DMS 273 treated with DMSO at 0.1 percent for 48 hours (cell line): ENCODE measurements at regions not wholly inside any gene's neighbourhood (a gene's known extent, or its start where the extent isn't known, plus 50 kb on each side); places are given as distances from the start of the nearest gene placed in this dataset.
"Not testable (repeated sequence)": the region's sequence is repeated elsewhere in the genome, so short reads cannot be mapped to it uniquely, and the experiment has no call there.

Source experiments
- DNase-seq: peaks from one replicate; lab custom pipeline; 2025; lab: John Stamatoyannopoulos, UW

DNA sequence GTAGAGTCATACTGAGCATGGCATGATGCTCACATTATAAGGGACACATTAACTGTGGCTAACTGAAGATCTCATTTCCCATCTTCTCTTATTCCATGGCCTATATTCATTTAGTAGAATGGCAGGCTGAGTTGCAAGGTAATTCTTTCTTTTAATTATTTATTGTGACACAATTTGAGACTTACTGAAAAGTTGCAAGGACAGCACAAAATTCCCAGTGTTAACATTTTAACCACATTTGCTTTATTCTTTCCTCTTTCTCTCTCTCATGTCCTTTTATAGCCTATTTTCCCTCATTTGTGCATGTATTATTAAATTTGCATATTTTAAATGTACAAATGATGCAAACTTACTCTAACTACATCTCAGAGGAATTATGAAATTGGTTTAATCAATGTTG is 366.1 kb upstream of the RPS23 start:
- DNase-seq, result no peak

DNA sequence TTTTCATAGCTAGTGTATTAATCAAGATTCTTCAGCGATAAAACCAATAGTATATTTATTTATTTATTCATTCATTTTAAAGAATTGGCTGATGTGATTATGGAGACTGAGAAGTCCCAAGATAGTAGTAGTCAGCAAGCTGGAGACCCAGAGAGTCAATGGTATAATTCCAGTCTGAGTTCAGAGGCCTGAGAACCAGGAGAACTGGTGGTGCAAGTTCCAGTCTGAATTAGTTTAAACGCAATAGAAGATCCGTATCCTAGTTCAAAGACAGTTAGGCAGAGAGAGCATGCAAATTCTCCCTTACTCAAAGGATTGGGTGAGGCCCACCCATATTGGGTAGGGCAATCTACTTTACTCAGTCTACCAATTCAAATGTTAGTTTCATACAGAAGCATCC is 364.2 kb upstream of the RPS23 start:
- no peak for DNase-seq

DNA sequence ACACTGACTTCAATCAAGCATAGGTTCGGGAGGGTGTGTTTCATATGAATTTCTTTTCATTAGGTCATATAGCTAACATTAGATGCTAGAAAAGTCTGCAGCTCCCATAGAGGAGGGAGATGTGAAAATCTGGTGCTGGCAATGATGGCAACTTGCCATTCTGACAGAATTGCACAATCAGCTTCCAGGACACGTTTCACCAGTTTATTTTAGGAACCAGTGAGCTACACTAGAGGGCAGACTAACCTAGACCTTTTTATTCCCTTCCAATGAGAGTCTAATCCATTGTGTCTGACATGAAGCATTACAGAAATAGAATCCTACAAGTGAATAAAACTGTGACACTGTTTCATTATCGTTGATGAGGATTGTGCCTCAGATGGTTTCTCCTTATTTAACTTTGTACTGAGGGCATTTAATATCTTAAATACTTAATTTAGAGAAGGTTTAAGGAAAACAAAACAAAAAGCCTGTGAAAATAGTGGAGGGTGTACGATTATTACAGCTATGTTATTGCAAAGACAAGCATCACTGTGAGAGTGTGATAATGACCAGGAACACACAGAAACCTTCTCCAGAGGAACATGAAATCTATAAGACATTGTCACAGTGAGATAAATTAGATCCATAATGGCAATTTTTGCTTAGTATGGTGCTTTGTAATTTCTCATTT is 363.3 kb upstream of the RPS23 start:
- DNase-seq, result peak; percentile 24

DNA sequence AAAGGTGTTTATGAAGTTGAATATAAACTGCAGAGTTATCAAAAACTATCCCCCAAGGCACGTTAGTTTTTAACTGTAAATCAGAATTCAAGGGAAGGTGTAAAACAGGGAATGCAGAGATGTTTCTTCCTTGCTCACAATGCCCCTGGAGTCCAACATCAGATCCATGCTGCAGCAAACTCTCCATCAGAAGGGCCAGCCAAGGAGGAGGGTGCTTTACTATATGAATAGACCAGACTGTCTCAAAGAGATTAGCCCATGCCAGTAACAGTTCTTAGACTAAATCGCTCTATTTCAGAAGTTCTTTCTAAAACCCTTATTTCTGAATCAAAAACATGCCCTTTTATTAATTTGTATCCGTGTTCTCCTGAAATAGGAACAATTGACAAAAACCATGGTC is 362.8 kb upstream of the RPS23 start:
- DNase-seq, result no peak

DNA sequence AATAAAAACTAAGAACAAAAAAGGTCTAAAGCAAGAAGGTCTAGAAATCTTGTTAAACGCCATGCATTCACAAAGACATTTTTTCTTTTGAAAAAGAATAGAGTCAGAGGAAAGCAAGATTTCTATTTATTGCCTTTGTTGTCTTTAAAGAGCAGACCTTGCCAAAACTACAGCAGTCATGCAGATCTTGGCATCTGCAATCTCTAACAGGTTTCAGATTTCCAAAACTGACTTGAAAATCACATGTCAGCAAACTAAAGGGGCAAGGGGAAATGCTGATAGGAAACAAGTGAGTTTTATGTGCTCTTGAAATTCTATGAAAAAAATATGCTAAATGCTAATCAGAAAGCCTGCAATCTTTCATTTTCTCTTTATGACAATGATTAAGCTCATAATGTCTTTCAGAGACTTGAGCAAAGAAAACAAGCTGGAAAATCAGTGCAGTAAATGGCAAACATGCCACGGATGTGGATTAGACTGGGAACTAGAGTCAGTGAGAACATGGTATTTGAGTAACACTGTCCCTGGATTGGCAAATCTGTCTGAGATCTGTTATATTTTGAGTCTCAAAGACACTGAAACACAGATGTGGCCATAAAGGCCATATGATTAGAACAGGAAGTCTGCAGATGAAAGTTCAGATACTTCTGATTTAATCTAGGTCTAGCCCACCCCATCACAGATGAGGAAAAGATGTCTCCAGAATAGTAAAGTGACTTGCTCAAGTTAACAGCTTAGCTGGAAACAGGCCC is 361.4 kb upstream of the RPS23 start:
- DNase-seq, result no peak

DNA sequence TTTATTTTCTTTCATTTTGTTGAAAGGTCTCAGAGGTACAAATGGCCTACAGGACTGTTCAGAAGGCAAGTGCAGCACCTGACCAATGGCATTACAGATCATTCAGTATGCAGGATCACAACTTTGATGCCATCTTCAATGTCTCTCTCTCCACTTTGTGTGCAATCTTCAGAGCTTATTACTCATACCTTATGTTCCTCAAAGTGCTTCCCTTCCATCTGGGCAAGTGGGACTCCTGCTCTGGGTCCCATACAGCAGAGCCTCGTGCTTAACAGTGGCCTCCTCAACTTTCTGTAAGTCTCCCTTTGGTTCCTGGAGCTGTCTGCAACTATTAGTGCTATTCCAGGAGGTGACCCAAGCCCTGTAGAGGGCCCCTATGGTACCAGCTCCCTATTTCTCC is 358.4 kb upstream of the RPS23 start:
- no peak for DNase-seq

DNA sequence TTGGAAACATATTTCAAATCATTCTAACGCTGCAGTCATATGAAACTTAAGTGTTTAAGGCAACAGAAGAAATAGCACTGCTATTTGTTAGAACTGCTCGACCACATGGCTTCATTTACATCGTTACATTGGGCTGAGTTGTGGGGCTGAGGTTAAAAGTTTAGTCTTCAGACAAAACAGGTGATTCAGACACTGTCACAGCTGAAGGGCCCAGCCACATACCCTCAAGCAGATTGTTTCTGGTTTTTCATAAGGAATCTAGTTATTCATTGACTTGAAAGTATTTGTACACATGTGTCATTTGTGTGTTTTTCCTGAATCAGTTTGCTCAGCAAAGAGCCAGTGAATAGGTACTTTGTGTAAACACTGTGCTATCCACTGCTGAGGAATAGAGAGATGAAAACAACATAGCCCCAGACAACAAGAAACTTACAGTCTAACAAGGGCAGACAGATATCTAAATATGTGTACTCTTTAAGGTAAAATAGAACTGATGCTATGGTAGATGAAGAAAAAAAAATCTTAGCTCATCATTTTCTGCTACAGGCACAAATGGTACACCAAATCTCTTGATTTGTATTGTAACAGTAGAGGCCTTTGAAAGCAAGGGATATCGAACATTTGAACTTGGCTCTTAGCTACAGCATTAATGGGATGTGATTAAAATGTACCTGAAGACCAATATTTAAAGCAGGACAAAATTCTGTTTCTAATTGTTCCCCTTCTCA is 357.6 kb upstream of the RPS23 start:
- DNase-seq, result no peak

DNA sequence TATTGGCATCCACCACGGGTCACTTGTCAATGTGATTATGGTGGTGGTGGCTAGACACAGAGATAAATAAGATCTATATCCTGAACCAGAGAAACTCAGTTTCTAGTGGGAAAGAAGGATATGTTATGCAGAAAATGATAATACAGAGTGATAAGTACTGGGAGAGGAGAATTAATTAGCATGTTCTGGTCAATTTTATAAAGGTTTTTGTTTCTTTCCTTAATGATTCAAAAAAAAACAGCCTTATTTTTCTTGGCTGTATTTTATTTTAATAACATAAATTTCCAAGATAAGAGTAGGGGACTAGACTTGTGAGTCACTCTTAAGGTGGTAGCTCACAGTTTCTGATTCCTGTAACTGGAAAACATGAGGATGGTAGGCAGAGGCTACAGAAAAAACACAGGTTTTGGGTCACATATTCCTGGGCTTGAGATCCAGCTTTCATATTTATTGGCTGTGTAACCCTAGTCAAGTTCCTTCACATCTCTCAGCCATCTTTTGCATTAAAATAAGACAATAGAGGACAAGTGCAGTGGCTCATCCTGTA is 350.3 kb upstream of the RPS23 start:
- no peak for DNase-seq

DNA sequence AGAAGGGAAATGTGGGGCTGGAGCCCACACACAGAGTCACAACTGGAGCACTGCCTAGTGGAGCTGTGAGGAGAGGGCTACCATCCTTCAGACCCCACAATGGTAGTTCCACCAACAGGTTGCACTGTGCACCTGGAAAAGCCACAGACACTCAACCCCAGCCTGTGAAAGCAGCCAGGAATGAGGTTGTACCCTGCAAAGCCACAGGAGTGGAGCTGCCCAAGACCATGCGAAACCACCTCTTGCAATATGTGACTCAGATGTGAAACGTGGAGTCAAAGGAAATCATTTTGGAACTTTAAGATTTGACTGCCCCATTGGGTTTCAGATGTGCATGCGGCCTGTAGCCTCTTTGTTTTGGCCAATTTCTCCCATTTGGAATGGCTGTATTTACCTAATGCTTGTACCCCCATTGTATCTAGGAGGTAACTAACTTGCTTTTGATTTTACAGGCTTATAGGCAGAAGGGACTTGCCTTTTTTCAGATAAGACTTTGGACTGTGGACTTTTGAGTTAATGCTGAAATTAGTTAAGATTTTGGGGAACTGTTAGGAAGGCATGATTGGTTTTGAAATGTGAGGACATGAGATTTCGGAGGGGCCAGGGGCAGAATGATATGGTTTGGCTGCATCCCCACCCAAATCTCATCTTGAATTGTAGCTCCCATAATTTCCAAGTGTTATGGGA is 348.9 kb upstream of the RPS23 start:
- DNase-seq, result not testable (repeated sequence)

DNA sequence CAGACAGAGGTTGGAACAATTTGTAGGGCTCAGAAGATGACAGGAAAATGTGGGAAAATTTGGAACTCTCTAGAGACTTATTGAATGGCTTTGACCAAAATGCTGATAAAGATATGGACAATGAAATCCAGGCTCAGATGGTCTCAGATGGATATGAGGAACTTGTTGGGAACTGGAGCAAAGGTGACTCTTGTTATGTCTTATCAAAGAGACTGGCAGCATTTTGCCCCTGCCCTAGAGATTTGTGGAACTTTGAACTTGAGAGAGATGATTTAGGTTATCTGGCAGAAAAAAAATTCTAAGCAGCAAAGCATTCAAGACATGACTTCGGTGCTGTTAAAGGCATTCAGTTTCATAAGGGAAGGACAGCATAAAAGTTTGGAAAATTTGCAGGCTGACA is 347.9 kb upstream of the RPS23 start:
- not testable (repeated sequence) for DNase-seq

DNA sequence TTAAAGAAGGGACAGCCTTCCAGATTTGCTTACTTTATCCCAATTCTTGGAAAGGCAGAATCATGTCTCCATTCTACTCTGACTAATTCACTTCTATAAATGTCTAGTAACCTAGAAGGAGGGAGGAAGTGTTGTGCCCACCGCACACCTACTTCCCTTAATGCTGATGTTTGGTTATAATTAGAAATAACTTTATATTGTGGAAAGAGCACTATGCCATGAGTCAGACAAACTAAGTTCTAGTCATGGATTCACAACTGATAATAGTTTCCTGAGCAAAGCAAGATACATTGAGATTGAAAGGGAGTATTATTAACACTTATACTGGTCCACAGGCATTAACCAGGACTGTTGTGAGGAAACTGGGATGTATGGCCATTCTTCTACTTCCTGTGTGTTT is 345.9 kb upstream of the RPS23 start:
- no peak for DNase-seq

DNA sequence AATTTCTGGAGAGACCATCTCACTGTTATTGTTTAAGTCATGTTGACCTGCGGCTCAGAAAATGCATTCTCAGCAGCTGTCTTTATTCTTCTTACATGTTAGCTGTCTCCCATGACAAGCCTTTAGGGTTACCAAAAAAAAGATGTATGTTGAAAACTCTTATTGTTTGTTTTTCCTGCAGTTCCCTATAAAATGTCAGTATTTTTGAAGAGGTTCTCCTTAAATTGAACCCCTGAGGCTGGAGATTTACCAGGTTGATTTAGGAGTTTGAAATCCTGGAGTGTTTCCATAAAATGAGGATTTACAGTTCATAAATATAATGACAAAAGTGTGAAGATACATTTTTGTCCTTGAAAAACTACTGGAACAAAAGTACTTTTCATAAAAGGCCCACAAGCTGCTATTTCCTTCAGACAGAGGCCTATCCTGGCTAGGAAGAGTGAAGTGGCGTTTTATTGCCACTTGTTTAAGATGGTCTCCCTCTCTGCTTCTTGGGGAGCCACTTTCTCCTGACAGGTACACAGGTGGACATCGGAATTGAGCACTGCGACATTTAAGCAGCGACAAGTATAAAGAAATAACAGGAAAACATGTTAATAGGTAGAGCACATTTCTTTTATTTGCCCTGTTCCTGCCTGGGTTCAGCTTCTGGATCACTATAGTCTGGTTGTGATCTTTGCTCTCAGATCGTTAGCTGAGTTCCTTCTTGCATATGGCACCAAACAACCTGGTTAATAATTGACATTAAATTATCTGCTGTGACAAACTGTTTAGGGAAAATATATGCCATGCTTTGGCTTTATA is 344.8 kb upstream of the RPS23 start:
- DNase-seq, result no peak

DNA sequence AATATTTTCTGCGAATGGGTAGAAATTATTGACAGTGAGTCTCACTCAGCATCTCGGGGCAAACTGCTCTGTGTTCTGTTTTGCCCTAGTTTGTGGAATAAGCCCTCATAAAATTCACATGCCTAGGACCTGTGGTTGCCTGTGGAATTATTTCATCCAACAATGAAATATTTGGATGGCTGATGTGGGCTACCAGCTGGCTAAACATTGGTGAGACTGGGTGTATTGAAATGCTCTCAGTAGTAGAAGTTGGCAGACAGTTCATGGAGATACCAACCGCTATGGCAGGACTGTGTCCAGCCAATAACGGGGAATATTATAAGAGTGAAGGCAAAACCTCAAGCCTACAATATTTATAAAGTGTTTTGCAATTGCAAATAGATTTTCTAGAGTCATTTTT is 344.1 kb upstream of the RPS23 start:
- no peak for DNase-seq

DNA sequence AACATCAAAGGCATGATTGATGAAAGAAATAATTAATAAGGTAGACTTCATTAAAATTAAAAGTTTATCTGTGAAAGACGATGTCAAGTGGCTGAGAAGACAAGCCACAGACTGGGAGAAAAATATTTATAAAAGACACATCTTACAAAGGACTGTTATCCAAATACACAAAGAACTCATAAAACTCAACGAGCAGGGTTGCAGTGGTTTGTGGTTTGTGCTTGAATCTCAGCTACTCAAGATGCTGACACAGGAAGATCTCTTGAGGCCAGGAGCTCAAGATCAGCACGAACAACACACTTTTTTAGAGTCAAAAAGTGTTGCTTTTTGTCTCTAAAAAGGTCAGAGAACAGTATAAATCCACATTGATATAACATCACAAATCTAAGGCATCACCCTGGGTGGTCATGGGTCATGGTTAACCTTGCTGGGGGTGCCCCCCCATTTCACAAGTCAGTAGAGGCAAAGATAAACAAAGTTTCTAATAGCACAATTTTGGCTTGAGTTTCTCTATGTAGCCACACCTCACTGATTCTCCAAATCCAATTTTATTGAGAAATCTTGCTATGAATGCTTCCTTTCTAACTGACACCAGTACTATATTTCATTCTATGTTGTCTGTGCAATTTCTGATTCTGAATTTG is 342.9 kb upstream of the RPS23 start:
- DNase-seq, result no peak

DNA sequence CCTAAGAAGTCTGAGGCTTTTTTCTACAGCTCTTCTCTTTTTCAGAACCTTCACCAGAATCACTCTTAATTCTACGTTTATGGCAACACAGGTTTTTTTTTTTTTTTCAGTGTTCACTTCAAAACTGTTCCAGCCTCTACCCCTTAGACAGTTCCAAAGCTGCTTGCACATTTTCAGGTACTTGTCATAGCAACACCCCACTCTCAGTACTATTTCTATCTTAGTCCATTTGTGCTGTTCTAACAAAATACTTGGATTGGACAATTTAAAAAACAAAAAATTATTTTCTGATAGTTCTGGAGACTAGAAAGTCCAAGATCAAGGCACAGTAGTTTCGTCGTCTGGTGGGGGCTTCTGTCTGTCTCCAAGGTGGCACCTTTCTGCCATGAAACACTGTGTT is 340.9 kb upstream of the RPS23 start:
- no peak for DNase-seq

DNA sequence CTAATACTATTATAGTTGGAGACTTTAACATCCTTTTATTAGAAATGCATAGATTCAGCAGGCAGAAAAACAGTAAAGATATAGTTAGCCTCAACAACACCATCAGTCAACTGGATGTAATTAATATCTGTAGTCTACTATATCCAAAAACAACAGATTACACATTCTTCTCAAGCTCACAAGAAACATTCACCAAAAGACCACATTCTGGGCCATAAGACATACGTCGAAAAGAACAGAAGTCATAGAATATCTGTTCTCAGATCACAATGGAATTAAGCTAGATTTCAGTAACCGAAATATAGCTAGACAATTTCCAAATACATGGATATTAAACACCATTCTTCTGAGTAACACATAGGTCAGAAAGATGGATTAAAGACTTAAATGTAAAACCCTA is 336.6 kb upstream of the RPS23 start:
- no peak for DNase-seq

DNA sequence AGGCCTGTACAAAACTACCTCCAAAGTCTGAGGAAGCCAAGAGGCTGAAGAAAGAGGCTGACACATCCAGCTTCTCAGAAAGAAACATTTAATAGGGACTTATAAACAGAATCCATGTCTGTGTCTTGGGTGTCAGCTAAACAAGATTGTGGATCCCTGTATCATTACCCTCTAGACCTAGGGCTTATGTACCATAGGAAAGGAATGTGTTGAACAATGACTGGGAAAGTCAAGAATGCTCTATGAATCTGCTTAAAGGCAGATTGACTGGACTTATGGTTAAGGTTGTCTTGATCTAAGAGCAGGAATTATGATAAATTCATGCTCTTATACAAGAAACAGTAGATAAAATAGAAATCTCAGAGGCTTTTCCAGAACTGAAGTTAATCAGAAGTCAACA is 335.7 kb upstream of the RPS23 start:
- no peak for DNase-seq

DNA sequence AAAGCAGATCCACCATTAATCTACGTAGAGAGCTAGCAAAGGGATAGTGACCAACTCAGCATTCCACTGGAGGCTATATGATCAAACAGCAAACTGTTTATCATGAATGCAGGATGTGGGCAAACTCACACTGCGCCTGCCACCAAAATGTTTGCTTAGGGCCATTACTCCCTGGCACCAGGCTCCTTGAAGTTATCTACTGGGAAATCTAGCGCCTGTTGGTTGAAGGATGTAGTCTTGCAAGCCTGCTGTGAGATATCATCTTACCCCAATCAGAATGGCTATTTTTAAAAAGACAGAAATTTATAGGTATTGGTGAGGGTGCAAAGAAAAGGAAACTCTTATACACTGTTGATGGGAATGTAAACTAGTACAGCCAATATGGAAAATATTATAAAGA is 332.5 kb upstream of the RPS23 start:
- DNase-seq, result no peak

DNA sequence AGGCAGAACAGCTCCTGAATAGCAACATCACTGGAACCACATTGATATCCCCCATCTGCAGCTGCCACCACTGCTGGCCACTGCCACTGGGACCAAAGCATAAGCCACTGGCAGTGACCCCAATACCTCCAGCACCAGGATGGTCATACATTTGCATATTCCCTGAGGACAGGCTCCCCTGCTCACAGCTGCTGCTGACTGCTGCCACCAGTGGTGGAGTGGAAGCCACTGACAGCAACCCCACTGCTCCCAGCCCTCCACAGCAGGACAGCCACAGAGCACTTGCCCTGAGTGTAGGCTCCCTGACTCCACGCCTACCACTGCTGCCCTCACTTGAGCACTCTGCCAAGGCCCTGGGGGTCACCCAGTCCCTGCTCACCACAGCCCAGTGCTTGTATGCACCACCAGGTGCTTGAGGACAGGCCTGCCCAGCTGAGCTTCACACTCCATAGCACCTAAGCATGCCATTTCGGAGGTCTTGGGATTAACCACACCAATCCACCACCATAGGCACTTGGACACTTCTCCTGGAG is 327.4 kb upstream of the RPS23 start:
- DNase-seq, result no peak
